ENCODE measurements at regions not wholly inside any gene's neighbourhood (a gene's known extent, or its start where the extent isn't known, plus 50 kb on each side); places are given as distances from the start of the nearest gene placed in this dataset.
"Not testable (repeated sequence)": the region's sequence is repeated elsewhere in the genome, so short reads cannot be mapped to it uniquely, and the experiment has no call there.

DNA sequence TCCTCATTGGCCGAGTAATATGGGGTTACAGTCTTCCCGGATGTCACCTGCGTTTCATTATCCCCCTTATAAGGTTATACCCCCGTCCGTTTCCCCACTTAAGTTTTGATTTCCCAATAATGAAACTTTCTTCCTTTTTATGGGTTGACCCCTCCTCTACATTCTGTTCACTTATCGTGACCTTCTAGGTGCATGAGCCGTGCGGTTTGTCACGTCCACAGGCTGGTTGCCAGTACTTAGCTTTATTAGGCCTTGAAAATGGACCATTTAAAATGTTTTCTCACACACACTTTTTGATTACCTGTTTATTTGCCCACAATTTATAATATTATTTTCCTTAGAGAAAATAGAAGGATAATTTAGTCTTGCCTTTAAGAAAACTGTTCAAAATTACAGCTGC lies 111.5 kb downstream of the FAM174A start:
- TF ChIP-seq, protein P1, sequence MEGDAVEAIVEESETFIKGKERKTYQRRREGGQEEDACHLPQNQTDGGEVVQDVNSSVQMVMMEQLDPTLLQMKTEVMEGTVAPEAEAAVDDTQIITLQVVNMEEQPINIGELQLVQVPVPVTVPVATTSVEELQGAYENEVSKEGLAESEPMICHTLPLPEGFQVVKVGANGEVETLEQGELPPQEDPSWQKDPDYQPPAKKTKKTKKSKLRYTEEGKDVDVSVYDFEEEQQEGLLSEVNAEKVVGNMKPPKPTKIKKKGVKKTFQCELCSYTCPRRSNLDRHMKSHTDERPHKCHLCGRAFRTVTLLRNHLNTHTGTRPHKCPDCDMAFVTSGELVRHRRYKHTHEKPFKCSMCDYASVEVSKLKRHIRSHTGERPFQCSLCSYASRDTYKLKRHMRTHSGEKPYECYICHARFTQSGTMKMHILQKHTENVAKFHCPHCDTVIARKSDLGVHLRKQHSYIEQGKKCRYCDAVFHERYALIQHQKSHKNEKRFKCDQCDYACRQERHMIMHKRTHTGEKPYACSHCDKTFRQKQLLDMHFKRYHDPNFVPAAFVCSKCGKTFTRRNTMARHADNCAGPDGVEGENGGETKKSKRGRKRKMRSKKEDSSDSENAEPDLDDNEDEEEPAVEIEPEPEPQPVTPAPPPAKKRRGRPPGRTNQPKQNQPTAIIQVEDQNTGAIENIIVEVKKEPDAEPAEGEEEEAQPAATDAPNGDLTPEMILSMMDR (IDR thresholded peaks at IDR 0.05), result no peak
- intact Hi-C loops (cut with DNase I), result no loop called here
- DNase-seq, result no peak
- no peak overlapping the region for H3K27ac ChIP-seq
- ATAC-seq, result no peak
- no peaks in the 10 kb centered on the region for H3K9me3 ChIP-seq
- no peaks in the 10 kb centered on the region for H3K27me3 ChIP-seq (ENCODE audit: insufficient read depth in 3 of 3, low read length in 2 of 3)
- no peak overlapping the region for H3K4me3 ChIP-seq
- H3K4me1 ChIP-seq, result no peaks in the 10 kb centered on the region
- H3K36me3 ChIP-seq (ENCODE audit: insufficient read depth in 1 of 2, low read depth in 1 of 2), result no peaks in the 10 kb centered on the region
- WGBS, 3 donors, result 83 to 87% (median 85%) methylated on average over 9 of the region's 9 CpGs

DNA sequence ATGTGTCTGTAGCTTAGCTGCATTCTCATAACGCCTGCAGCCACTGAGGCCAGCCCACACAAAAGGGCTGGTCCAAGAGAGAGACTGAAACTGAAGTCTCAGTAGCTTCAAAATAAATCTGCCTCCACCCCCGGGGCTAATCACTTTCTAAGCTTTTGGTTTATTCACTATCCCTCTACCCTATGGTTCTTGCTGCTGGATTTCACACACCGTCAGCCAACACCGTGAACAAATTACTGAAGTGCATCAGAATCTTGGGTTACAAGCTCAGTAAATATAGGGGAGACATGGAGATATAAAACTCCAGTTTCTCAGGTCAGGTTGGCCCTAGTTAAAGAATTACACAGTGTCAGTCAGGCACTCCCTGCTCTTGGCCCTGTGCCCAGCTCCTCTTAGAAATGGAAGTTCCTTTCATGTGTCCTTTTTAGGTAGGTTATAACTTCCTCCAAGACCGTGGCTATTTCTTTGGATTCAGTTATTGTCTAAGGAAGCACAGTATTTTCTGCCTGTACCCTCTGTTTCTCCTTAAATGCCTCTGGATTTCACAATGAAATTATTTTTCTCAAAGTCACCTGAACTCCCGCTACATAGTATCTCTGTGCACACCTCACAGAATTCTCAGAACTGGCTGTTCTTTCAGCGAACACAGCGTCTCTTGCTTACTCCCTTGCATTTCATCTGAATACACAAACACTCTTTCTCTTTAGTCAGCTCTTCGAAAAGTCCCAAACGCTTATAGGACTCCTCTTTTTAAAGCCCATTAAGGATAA lies 112.5 kb downstream of the FAM174A start:
- no peak for ATAC-seq
- no peak overlapping the region for H3K27ac ChIP-seq
- intact Hi-C loops (cut with DNase I), result no loop called here
- no peaks in the 10 kb centered on the region for H3K27me3 ChIP-seq (ENCODE audit: insufficient read depth in 3 of 3, low read length in 2 of 3)
- peak in 1 of 2 donors; percentile 24 for DNase-seq
- WGBS, 3 donors, result 54 to 66% (median 61%) methylated on average over 10 of the region's 10 CpGs
- H3K9me3 ChIP-seq, result no peaks in the 10 kb centered on the region
- no peaks in the 10 kb centered on the region for H3K4me1 ChIP-seq
- no peaks in the 10 kb centered on the region for H3K36me3 ChIP-seq (ENCODE audit: insufficient read depth in 1 of 2, low read depth in 1 of 2)
- TF ChIP-seq, protein P1 (IDR thresholded peaks at IDR 0.05), result no peak
- no peak overlapping the region for H3K4me3 ChIP-seq

DNA sequence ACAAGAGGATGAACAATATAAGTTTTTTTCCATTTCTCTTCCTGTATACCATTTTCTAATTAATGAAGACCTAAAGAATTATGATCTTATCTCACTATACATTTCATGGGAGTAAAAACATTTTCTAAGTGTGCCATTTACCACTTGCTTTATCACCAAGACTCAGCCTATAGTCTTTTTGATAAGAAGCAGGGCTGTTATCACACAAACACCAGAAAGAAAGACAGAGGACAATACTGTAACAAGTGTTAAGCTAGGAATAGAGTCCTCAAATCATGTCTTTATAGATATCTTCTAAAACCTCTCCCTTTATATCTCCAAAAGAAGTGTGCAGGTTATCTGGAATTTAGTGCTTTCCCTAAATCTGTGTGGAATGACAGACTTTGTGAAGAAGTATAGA lies 119.7 kb downstream of the FAM174A start:
- TF ChIP-seq, protein P1 (IDR thresholded peaks at IDR 0.05), result no peak
- DNase-seq, result no peak
- no peaks in the 10 kb centered on the region for H3K27me3 ChIP-seq (ENCODE audit: insufficient read depth in 3 of 3, low read length in 2 of 3)
- no peak for ATAC-seq
- H3K4me1 ChIP-seq, result no peaks in the 10 kb centered on the region
- no peaks in the 10 kb centered on the region for H3K9me3 ChIP-seq
- H3K36me3 ChIP-seq (ENCODE audit: insufficient read depth in 1 of 2, low read depth in 1 of 2), result no peaks in the 10 kb centered on the region
- H3K27ac ChIP-seq, result no peak overlapping the region
- no peak overlapping the region for H3K4me3 ChIP-seq
- intact Hi-C loops (cut with DNase I), result no loop called here

DNA sequence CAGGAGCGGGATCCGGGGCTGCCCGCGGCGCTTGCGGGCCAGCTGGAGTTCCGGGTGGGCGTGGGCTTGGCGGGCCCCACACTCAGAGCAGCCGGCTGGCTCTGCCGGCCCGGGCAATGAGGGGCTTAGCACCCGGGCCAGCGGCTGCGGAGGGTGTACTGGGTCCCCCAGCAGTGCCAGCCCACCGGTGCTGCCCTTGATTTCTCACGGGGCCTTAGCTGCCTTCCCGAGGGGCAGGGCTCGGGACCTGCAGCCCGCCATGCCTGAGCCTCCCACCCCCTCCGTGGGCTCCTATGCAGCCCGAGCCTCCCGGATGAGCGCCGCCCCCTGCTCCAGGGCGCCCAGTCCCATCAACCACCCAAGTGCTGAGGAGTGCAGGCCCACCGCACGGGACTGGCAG lies 121.6 kb downstream of the FAM174A start:
- H3K9me3 ChIP-seq; H3K4me1 ChIP-seq; H3K27me3 ChIP-seq (ENCODE audit: insufficient read depth in 3 of 3, low read length in 2 of 3); H3K4me3 ChIP-seq; DNase-seq; H3K27ac ChIP-seq; H3K36me3 ChIP-seq (ENCODE audit: insufficient read depth in 1 of 2, low read depth in 1 of 2); ATAC-seq; intact Hi-C loops (cut with DNase I): not testable (repeated sequence)
- WGBS, 3 donors, result 91 to 96% (median 92%) methylated on average over 22 to 27 of the region's 28 CpGs

DNA sequence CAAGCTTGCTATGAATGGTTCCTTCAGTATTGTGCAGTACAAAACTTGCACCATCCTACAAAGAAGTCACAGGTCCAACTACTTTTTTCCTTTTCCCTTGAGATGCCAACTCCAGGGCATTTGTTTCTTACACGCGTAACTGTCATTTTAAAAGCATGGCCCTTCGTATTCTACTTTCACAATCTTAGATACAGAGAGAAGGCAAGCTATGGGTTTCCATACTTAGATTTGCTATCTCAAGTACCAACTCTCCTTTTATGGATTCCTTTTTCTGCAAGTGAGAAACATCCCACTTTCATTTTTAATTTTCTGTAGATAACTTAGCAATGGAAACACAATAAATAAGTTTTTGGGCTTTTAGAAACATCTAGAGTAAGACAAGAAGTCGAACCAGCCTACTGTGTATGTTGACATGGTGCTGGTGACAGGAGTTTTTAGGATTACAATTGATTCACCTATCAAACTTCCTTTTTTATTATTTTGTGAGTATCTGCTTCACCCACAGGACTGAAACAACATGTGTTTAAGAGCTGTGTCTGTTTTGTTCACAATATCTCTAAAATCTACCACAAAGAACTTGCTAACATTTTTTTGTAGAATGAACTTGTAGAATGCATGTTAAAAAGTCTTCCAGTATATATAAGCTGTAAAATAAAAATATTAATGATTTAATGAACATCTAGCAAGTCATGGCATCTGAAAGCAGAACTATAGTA lies 124.1 kb downstream of the FAM174A start:
- TF ChIP-seq, protein P1 (IDR thresholded peaks at IDR 0.05), result no peak
- intact Hi-C loops (cut with DNase I), result no loop called here
- H3K9me3 ChIP-seq, result no peaks in the 10 kb centered on the region
- H3K4me3 ChIP-seq, result no peak overlapping the region
- no peak for ATAC-seq
- H3K36me3 ChIP-seq (ENCODE audit: insufficient read depth in 1 of 2, low read depth in 1 of 2), result no peaks in the 10 kb centered on the region
- H3K4me1 ChIP-seq, result no peaks in the 10 kb centered on the region
- 89 to 94% (median 91%) methylated on average over 4 of the region's 4 CpGs for WGBS, 3 donors
- DNase-seq, result no peak
- H3K27ac ChIP-seq, result no peak overlapping the region
- H3K27me3 ChIP-seq (ENCODE audit: insufficient read depth in 3 of 3, low read length in 2 of 3), result no peaks in the 10 kb centered on the region

All from psoas muscle (tissue), 7 donors.